RWPE2 (cell line): ENCODE measurements at regions not wholly inside any gene's neighbourhood (a gene's known extent, or its start where the extent isn't known, plus 50 kb on each side); places are given as distances from the start of the nearest gene placed in this dataset.

ENCODE experiments used
- ATAC-seq: fragments of 200-7000 bp; cut with Tn5 transposase; 3 replicates; pipeline ENCODE4 v1.9.1; 2021; ENCODE audit warnings: low read depth
- DNase-seq: peaks from one replicate; pipeline ENCODE4 v3.0.0-alpha.2; 2020; ENCODE audit warnings: low spot score
- H3K27ac ChIP-seq: fragments of 450-650 bp; 2 replicates; pipeline ENCODE4 v1.5.1; 2017; ENCODE audit warnings: mild to moderate bottlenecking; ENCODE audit not compliant: poor library complexity, severe bottlenecking
- H3K27me3 ChIP-seq: fragments of 250-450 bp; sonication (Bioruptor Pico); 2 replicates; pipeline ENCODE4 v1.5.1; 2021; ENCODE audit warnings: mild to moderate bottlenecking, moderate library complexity; ENCODE audit not compliant: insufficient read depth, poor library complexity, severe bottlenecking
- H3K36me3 ChIP-seq: fragments of 250-450 bp; sonication (Bioruptor Pico); 2 replicates; pipeline ENCODE4 v1.5.1; 2020; ENCODE audit warnings: low read depth, mild to moderate bottlenecking, moderate library complexity
- H3K4me1 ChIP-seq: fragments of 250-450 bp; sonication (Bioruptor Pico); 2 replicates; pipeline ENCODE4 v1.5.1; 2021; ENCODE audit warnings: mild to moderate bottlenecking, moderate library complexity; ENCODE audit not compliant: insufficient read depth, poor library complexity, severe bottlenecking
- H3K4me3 ChIP-seq: fragments of 250-450 bp; sonication (Bioruptor Pico); 2 replicates; pipeline ENCODE4 v1.5.1; 2021; ENCODE audit warnings: mild to moderate bottlenecking, moderate library complexity; ENCODE audit not compliant: severe bottlenecking
- H3K9me3 ChIP-seq: fragments of 250-450 bp; sonication (Bioruptor Pico); 2 replicates; pipeline ENCODE4 v1.5.1; 2021; ENCODE audit warnings: mild to moderate bottlenecking, moderate library complexity; ENCODE audit not compliant: severe bottlenecking
- TF ChIP-seq, protein P1 (sequence below): fragments of 450-650 bp; IDR thresholded peaks from one replicate; pipeline ENCODE4 v1.5.1; 2017; ENCODE audit warnings: mild to moderate bottlenecking, moderate library complexity; ENCODE audit not compliant: poor library complexity, severe bottlenecking

DNA sequence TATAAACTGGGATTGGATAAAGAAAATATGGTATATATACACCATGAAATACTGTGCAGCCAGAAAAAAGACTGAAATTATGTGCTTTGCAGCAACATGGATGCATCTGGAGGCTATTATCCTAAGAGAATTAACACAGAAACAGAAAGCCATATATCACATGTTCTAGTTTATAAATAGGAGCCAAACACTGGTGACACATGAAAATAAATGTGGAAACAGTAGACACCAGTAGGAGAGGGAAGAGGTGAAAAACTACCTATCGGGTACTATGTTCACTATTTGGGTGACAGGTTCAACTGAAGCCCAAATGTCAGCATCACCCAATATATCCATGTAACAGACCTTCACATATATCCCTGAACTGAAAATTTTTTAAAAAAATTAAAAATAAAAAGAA lies 725.1 kb downstream of the C4orf33 start:
- Histone ChIP-seq H3K9me3 (no peaks in the 10 kb centered on the region), H3K4me1 (peaks cover 21% of the 10 kb centered on the region), H3K27me3 (no peaks in the 10 kb centered on the region), H3K36me3 (no peaks in the 10 kb centered on the region), H3K4me3 (no peak overlapping the region), H3K27ac (no peak overlapping the region)
- TF ChIP-seq, protein P1, sequence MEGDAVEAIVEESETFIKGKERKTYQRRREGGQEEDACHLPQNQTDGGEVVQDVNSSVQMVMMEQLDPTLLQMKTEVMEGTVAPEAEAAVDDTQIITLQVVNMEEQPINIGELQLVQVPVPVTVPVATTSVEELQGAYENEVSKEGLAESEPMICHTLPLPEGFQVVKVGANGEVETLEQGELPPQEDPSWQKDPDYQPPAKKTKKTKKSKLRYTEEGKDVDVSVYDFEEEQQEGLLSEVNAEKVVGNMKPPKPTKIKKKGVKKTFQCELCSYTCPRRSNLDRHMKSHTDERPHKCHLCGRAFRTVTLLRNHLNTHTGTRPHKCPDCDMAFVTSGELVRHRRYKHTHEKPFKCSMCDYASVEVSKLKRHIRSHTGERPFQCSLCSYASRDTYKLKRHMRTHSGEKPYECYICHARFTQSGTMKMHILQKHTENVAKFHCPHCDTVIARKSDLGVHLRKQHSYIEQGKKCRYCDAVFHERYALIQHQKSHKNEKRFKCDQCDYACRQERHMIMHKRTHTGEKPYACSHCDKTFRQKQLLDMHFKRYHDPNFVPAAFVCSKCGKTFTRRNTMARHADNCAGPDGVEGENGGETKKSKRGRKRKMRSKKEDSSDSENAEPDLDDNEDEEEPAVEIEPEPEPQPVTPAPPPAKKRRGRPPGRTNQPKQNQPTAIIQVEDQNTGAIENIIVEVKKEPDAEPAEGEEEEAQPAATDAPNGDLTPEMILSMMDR: no peak
- DNase-seq: no peak
- ATAC-seq: no peak

DNA sequence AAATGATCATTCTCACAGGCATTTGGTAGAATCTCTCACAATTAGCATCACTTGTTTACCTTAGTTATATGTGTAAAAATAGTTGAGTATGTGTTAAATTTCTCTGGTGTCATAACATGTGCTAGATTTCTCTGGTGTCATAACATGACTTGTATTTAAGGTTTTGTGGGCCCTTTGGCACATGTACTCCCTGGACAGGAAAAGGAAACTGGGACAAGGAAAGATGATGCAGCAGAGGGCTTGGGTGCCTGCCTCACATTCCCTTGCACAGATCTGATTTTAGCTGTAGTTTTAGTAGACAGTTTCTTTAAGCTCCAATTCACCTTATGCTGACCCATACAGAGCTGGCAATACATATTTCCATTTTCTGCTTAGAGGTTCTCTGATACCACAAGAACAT lies 726.0 kb downstream of the C4orf33 start:
- Histone ChIP-seq H3K9me3 (no peaks in the 10 kb centered on the region), H3K4me1 (peaks cover 21% of the 10 kb centered on the region), H3K36me3 (no peaks in the 10 kb centered on the region), H3K27me3 (no peaks in the 10 kb centered on the region), H3K4me3 (no peak overlapping the region), H3K27ac (no peak overlapping the region)
- DNase-seq (no peak), ATAC-seq (no peak)
- TF ChIP-seq, protein P1: no peak

DNA sequence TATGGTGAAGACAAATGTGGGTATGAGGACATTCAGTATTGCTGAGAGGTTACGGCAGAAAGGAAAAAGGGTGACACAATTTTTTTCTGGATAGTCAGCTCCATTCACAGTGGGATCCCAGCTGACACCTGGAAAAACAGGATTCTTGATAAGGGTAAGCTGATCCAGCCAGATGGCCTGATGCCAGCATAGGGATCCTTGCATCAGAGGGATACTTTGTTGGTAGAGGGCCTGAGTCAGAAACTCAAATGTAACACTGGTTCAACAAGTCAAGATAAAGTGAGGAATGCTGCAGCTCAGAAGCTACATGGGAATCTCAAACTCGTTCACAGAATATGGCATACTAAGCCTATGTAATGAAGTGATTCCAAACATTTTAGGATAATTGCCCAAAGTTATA lies 726.7 kb downstream of the C4orf33 start:
- ATAC-seq: peak; percentile 92
- H3K4me3 ChIP-seq: no peak overlapping the region
- peak; percentile 82 for DNase-seq
- no peak overlapping the region for H3K27ac ChIP-seq
- H3K27me3 ChIP-seq: no peaks in the 10 kb centered on the region
- H3K4me1 ChIP-seq: peaks cover 21% of the 10 kb centered on the region
- no peaks in the 10 kb centered on the region for H3K9me3 ChIP-seq
- H3K36me3 ChIP-seq: no peaks in the 10 kb centered on the region
- TF ChIP-seq, protein P1: no peak

DNA sequence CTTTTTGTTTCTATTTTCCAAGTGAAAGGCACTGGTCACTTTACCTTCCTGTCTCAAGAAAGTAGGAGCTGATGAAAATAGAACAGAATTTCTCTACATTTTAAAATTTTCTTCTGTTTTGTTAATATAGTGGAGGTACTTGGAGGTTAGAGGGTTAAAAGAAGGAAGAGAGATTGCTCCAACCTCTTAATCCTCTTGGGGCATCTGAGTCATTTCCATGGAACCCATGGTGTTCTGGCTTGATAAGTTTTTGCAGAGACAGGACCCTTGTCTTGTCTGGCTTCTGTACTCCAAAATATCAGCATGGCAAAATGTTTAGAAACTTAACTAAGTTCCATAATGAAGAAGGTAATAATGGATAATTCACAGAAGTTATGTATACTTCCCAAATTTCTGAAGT lies 727.2 kb downstream of the C4orf33 start:
- Histone ChIP-seq H3K27ac (no peak overlapping the region), H3K27me3 (no peaks in the 10 kb centered on the region), H3K4me3 (no peak overlapping the region), H3K9me3 (no peaks in the 10 kb centered on the region), H3K36me3 (no peaks in the 10 kb centered on the region), H3K4me1 (peaks cover 21% of the 10 kb centered on the region)
- peak; percentile 17; the same call in 1 of the 3 replicates for ATAC-seq
- TF ChIP-seq, protein P1: no peak
- no peak for DNase-seq

DNA sequence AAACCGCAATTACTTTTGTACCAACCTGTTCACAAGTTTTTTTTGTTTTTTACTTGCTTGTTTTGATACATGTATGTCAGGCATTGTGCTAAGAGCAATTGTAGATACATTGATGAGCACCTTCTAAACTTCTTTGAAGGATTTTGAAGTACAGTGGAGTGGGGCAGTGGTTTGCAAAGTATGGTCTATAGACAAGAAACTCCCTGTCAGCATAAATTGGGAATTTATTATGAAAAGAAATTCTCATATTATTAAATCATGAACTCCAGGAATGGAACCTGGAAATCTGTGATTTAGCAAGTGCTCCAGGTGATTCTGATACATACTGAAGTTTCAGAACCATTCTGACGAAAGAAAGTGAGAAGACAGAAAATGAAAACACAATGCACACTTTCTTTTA lies 733.4 kb downstream of the C4orf33 start:
- Histone ChIP-seq H3K36me3 (no peaks in the 10 kb centered on the region), H3K4me1 (no peaks in the 10 kb centered on the region), H3K27me3 (no peaks in the 10 kb centered on the region), H3K4me3 (no peak overlapping the region), H3K27ac (no peak overlapping the region), H3K9me3 (no peaks in the 10 kb centered on the region)
- DNase-seq (no peak), ATAC-seq (no peak)
- TF ChIP-seq, protein P1: no peak
